HL-60 (cell line): ENCODE measurements at regions not wholly inside any gene's neighbourhood (a gene's known extent, or its start where the extent isn't known, plus 50 kb on each side); places are given as distances from the start of the nearest gene placed in this dataset.

Experiments used
- GABPA ChIP-seq: IDR thresholded peaks from 2 replicates; pipeline ENCODE4 v1.6.1; 2012; ENCODE audit warnings: low read depth
- POLR2AphosphoS5 ChIP-seq: IDR thresholded peaks from 2 replicates; pipeline ENCODE4 v1.6.1; 2012; ENCODE audit warnings: low read depth
- SPI1 ChIP-seq: IDR thresholded peaks from 2 replicates; pipeline ENCODE4 v1.6.1; 2012; ENCODE audit warnings: low read depth, mild to moderate bottlenecking, borderline replicate concordance
- TF ChIP-seq, protein P1 (sequence below): IDR thresholded peaks from one replicate; pipeline ENCODE4 v1.5.1; 2011; ENCODE audit warnings: low read length, control low read depth, inconsistent platforms; ENCODE audit not compliant: insufficient read depth
- TF ChIP-seq, protein P2 (sequence below): IDR thresholded peaks from 2 replicates; pipeline ENCODE4 v1.6.1; 2012; ENCODE audit warnings: low read depth; ENCODE audit not compliant: insufficient replicate concordance

DNA sequence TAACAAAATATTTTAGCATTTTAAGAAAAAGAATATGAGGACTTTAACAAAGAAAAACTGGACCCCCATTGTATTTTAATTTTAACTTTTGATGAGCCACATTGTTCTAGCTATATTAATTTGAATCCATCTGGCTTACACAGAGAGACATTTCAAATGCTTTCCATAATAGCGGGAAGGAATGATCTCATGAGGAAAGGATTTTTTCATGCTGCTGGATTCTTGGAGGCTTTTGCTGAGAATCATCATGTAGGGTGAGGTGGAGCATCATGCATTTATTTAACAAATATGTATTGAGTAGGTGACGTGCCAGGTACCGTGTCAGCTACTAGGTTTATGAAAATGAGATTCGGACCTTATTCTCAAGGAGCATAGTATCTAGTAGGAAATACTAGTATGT is 1006.3 kb downstream of the SORCS1 start:
- TF ChIP-seq, protein P1, sequence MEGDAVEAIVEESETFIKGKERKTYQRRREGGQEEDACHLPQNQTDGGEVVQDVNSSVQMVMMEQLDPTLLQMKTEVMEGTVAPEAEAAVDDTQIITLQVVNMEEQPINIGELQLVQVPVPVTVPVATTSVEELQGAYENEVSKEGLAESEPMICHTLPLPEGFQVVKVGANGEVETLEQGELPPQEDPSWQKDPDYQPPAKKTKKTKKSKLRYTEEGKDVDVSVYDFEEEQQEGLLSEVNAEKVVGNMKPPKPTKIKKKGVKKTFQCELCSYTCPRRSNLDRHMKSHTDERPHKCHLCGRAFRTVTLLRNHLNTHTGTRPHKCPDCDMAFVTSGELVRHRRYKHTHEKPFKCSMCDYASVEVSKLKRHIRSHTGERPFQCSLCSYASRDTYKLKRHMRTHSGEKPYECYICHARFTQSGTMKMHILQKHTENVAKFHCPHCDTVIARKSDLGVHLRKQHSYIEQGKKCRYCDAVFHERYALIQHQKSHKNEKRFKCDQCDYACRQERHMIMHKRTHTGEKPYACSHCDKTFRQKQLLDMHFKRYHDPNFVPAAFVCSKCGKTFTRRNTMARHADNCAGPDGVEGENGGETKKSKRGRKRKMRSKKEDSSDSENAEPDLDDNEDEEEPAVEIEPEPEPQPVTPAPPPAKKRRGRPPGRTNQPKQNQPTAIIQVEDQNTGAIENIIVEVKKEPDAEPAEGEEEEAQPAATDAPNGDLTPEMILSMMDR, result no peak
- TF ChIP-seq POLR2AphosphoS5 (no peak), GABPA (no peak), SPI1 (no peak)
- TF ChIP-seq, protein P2, sequence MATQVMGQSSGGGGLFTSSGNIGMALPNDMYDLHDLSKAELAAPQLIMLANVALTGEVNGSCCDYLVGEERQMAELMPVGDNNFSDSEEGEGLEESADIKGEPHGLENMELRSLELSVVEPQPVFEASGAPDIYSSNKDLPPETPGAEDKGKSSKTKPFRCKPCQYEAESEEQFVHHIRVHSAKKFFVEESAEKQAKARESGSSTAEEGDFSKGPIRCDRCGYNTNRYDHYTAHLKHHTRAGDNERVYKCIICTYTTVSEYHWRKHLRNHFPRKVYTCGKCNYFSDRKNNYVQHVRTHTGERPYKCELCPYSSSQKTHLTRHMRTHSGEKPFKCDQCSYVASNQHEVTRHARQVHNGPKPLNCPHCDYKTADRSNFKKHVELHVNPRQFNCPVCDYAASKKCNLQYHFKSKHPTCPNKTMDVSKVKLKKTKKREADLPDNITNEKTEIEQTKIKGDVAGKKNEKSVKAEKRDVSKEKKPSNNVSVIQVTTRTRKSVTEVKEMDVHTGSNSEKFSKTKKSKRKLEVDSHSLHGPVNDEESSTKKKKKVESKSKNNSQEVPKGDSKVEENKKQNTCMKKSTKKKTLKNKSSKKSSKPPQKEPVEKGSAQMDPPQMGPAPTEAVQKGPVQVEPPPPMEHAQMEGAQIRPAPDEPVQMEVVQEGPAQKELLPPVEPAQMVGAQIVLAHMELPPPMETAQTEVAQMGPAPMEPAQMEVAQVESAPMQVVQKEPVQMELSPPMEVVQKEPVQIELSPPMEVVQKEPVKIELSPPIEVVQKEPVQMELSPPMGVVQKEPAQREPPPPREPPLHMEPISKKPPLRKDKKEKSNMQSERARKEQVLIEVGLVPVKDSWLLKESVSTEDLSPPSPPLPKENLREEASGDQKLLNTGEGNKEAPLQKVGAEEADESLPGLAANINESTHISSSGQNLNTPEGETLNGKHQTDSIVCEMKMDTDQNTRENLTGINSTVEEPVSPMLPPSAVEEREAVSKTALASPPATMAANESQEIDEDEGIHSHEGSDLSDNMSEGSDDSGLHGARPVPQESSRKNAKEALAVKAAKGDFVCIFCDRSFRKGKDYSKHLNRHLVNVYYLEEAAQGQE, result no peak
